ENCODE measurements at regions not wholly inside any gene's neighbourhood (a gene's known extent, or its start where the extent isn't known, plus 50 kb on each side); places are given as distances from the start of the nearest gene placed in this dataset.

GRCh38 chr5:168104811-168105481 lies 186.5 kb upstream of the WWC1 start:
- TF ChIP-seq CTCF (conservative IDR thresholded peaks at IDR 0.05; ENCODE audit: low read length): no peak
- no peak for TF ChIP-seq EZH2phosphoT487 (IDR thresholded peaks at IDR 0.05; ENCODE audit: borderline replicate concordance, low read depth, low read length)
